MM.1S (cell line): ENCODE measurements at regions not wholly inside any gene's neighbourhood (a gene's known extent, or its start where the extent isn't known, plus 50 kb on each side); places are given as distances from the start of the nearest gene placed in this dataset.

Experiments
- DNase-seq: peaks from one replicate; pipeline ENCODE4 v3.0.0-alpha.2; 2015
- H2AFZ ChIP-seq: fragments of 300-600 bp; sonication (generic); 2 replicates; pipeline ENCODE4 v1.6.0; 2016; ENCODE audit warnings: antibody characterized with exemption, low read length
- H3F3A ChIP-seq: fragments of 300-600 bp; sonication (generic); 2 replicates; pipeline ENCODE4 v1.6.1; 2016; ENCODE audit warnings: mild to moderate bottlenecking, antibody characterized with exemption, low read length, moderate library complexity, mixed read lengths; ENCODE audit not compliant: insufficient read depth
- H3K27ac ChIP-seq: fragments of 300-600 bp; sonication (generic); 2 replicates; pipeline ENCODE4 v1.5.1; 2016; ENCODE audit warnings: mild to moderate bottlenecking, low read length
- H3K27me3 ChIP-seq: fragments of 300-600 bp; sonication (generic); replicated peaks from 2 replicates; pipeline ENCODE4 v1.6.0; 2016; ENCODE audit warnings: low read length; ENCODE audit not compliant: insufficient read depth
- H3K36me3 ChIP-seq: fragments of 300-600 bp; sonication (generic); replicated peaks from 2 replicates; pipeline ENCODE4 v1.6.1; 2016; ENCODE audit warnings: mild to moderate bottlenecking, low read length, mixed read lengths; ENCODE audit not compliant: insufficient read depth
- H3K4me1 ChIP-seq: fragments of 300-600 bp; sonication (generic); 2 replicates; pipeline ENCODE4 v1.6.1; 2016; ENCODE audit warnings: low read length, mixed read lengths
- H3K4me2 ChIP-seq: fragments of 300-600 bp; sonication (generic); 2 replicates; pipeline ENCODE4 v1.6.0; 2016; ENCODE audit warnings: low read depth, low read length
- H3K4me3 ChIP-seq: fragments of 300-600 bp; sonication (generic); 2 replicates; pipeline ENCODE4 v1.5.1; 2016; ENCODE audit warnings: low read length, mixed read lengths
- H3K79me2 ChIP-seq: fragments of 300-600 bp; sonication (generic); 2 replicates; pipeline ENCODE4 v1.6.1; 2016; ENCODE audit warnings: mixed run types, low read length, mixed read lengths
- H3K9ac ChIP-seq: fragments of 300-600 bp; sonication (generic); 2 replicates; pipeline ENCODE4 v1.6.1; 2016; ENCODE audit warnings: low read length, mixed read lengths
- H3K9me2 ChIP-seq: fragments of 300-600 bp; sonication (generic); replicated peaks from 2 replicates; pipeline ENCODE4 v1.6.1; 2016; ENCODE audit warnings: mild to moderate bottlenecking, low read length, mixed read lengths; ENCODE audit not compliant: insufficient read depth
- H3K9me3 ChIP-seq: fragments of 300-600 bp; sonication (generic); replicated peaks from 2 replicates; pipeline ENCODE4 v1.6.1; 2016; ENCODE audit warnings: mild to moderate bottlenecking, low read length, mixed read lengths; ENCODE audit not compliant: insufficient read depth
- H4K20me1 ChIP-seq: fragments of 300-600 bp; sonication (generic); 2 replicates; pipeline ENCODE4 v1.6.1; 2016; ENCODE audit warnings: mild to moderate bottlenecking, low read length, moderate library complexity, mixed read lengths; ENCODE audit not compliant: insufficient read depth
- CTCF ChIP-seq: fragments of 300-600 bp; sonication (generic); IDR thresholded peaks from 2 replicates; pipeline ENCODE4 v1.5.1; 2016; ENCODE audit warnings: antibody characterized with exemption, low read length, mixed read lengths
- EZH2 ChIP-seq: fragments of 300-600 bp; sonication (generic); optimal IDR thresholded peaks from 2 replicates; pipeline ENCODE3; 2017; ENCODE audit warnings: low read depth, mild to moderate bottlenecking, antibody characterized with exemption, low read length, mixed read lengths
- EZH2phosphoT487 ChIP-seq: fragments of 300-600 bp; sonication (generic); IDR thresholded peaks from 2 replicates; pipeline ENCODE4 v1.6.1; 2018; ENCODE audit warnings: antibody characterized with exemption, low read length

GRCh38 chr19:28394725-28395124 is 818.2 kb downstream of the UQCRFS1 start:
- H3K9me3 ChIP-seq: no peaks in the 10 kb centered on the region
- H3K27me3 ChIP-seq: no peaks in the 10 kb centered on the region
- DNase-seq: peak; percentile 54
- peaks cover 22% of the 10 kb centered on the region for H3K4me1 ChIP-seq
- H3K9ac ChIP-seq: peak overlapping the region; percentile 55; the same call in 1 of the 2 replicates
- peak overlapping the region; percentile 83 for H3K27ac ChIP-seq
- no peaks in the 10 kb centered on the region for H3K9me2 ChIP-seq
- peak overlapping the region; percentile 91 for H3K4me2 ChIP-seq
- no peaks in the 10 kb centered on the region for H4K20me1 ChIP-seq
- H3K36me3 ChIP-seq: no peaks in the 10 kb centered on the region
- peak overlapping the region; percentile 4; the same call in 1 of the 2 replicates for H3K4me3 ChIP-seq
- H3K79me2 ChIP-seq: no peaks in the 10 kb centered on the region
- H2AFZ ChIP-seq: peak overlapping the region; percentile 79
- no peak for TF ChIP-seq EZH2phosphoT487
- no peak for TF ChIP-seq CTCF
- no peak for TF ChIP-seq EZH2
- peaks cover 23% of the 10 kb centered on the region for H3F3A ChIP-seq

- TF ChIP-seq EZH2phosphoT487 (no peak), EZH2 (no peak), CTCF (no peak)
- DNase-seq: peak; percentile 84
- no peaks in the 10 kb centered on the region for H3K36me3 ChIP-seq
- peak overlapping the region; percentile 79 for H2AFZ ChIP-seq
- H3F3A ChIP-seq: peaks cover 28% of the 10 kb centered on the region
- H3K27me3 ChIP-seq: no peaks in the 10 kb centered on the region
- H3K27ac ChIP-seq: peak overlapping the region; percentile 83
- H3K4me2 ChIP-seq: peak overlapping the region; percentile 91
- no peaks in the 10 kb centered on the region for H3K9me2 ChIP-seq
- no peaks in the 10 kb centered on the region for H3K79me2 ChIP-seq
- peaks cover 30% of the 10 kb centered on the region for H3K4me1 ChIP-seq
- H4K20me1 ChIP-seq: no peaks in the 10 kb centered on the region
- H3K4me3 ChIP-seq: peak overlapping the region; percentile 54
- H3K9me3 ChIP-seq: no peaks in the 10 kb centered on the region
- peak overlapping the region; percentile 55 for H3K9ac ChIP-seq
Observed at GRCh38 chr19:28393574-28394336, 819.2 kb downstream of the UQCRFS1 start.

GRCh38 chr19:28388988-28389387 is 824.0 kb downstream of the UQCRFS1 start:
- peaks cover 16% of the 10 kb centered on the region for H3F3A ChIP-seq
- H2AFZ ChIP-seq: peak overlapping the region; percentile 48
- no peaks in the 10 kb centered on the region for H3K9me3 ChIP-seq
- no peak for TF ChIP-seq EZH2
- TF ChIP-seq CTCF: no peak
- TF ChIP-seq EZH2phosphoT487: no peak
- H4K20me1 ChIP-seq: no peaks in the 10 kb centered on the region
- no peaks in the 10 kb centered on the region for H3K36me3 ChIP-seq
- H3K79me2 ChIP-seq: no peaks in the 10 kb centered on the region
- H3K9me2 ChIP-seq: no peaks in the 10 kb centered on the region
- peak overlapping the region; percentile 51; the same call in 1 of the 2 replicates for H3K4me2 ChIP-seq
- peak overlapping the region; percentile 66; the same call in 1 of the 2 replicates for H3K27ac ChIP-seq
- DNase-seq: peak; percentile 82
- 0 out of 2 replicates have a peak overlapping the region, but pooled peaks have one; percentile 9 for H3K4me3 ChIP-seq
- no peaks in the 10 kb centered on the region for H3K27me3 ChIP-seq
- H3K4me1 ChIP-seq: peaks cover 23% of the 10 kb centered on the region
- peak overlapping the region; percentile 11; the same call in 1 of the 2 replicates for H3K9ac ChIP-seq
